Keratinocyte (primary cell): ENCODE measurements at regions not wholly inside any gene's neighbourhood (a gene's known extent, or its start where the extent isn't known, plus 50 kb on each side); places are given as distances from the start of the nearest gene placed in this dataset.

Experiments
- DNase-seq: peaks from one replicate; pipeline ENCODE4 v3.0.0-alpha.2; 2011; ENCODE audit warnings: low read depth, missing footprints, low spot score
- FAIRE-seq: peaks from 2 replicates; lab custom pipeline; 2011; peaks lifted over from hg19 to GRCh38; lab: Jason Lieb, UNC
- H2AFZ ChIP-seq: 2 replicates; pipeline ENCODE4 v1.6.0; 2012; ENCODE audit warnings: low read length, control low read depth, inconsistent platforms; ENCODE audit not compliant: control insufficient read depth
- H3K27ac ChIP-seq: 2 replicates; pipeline ENCODE4 v1.5.1; 2011; ENCODE audit warnings: low read length; ENCODE audit not compliant: control insufficient read depth, insufficient read depth
- H3K27me3 ChIP-seq: 3 replicates; pipeline ENCODE4 v1.6.0; 2011; ENCODE audit warnings: low read length; ENCODE audit not compliant: control insufficient read depth, insufficient read depth; ENCODE audit errors: extremely low read depth
- H3K36me3 ChIP-seq, 2 experiments: 2 replicates in 1 of 2; 3 replicates in 1 of 2; pipeline ENCODE4 v1.5.1; 2011; ENCODE audit warnings: low read length in 2 of 2, mild to moderate bottlenecking in 1 of 2; ENCODE audit not compliant: control insufficient read depth in 2 of 2, insufficient read depth in 2 of 2; ENCODE audit errors: extremely low read depth in 1 of 2
- H3K4me1 ChIP-seq: 3 replicates; pipeline ENCODE4 v1.5.1; 2011; ENCODE audit warnings: low read length; ENCODE audit not compliant: control insufficient read depth, insufficient read depth; ENCODE audit errors: extremely low read depth
- H3K4me2 ChIP-seq: 3 replicates; pipeline ENCODE4 v1.6.0; 2011; ENCODE audit warnings: low read depth, low read length; ENCODE audit not compliant: control insufficient read depth, insufficient read depth; ENCODE audit errors: extremely low read depth
- H3K4me3 ChIP-seq, 3 experiments: fragments of 200-600 bp in 1 of 3; sonication (generic) in 1 of 3; 2 replicates in 2 of 3; 3 replicates in 1 of 3; pipeline ENCODE4 v1.5.1; 2011 to 2016; ENCODE audit warnings: low read length in 3 of 3, mild to moderate bottlenecking in 3 of 3, control low read depth in 2 of 3, inconsistent platforms in 1 of 3, low read depth in 1 of 3, mixed read lengths in 1 of 3, mixed run types in 1 of 3, moderate library complexity in 1 of 3; ENCODE audit not compliant: control insufficient read depth in 2 of 3, insufficient read depth in 2 of 3; ENCODE audit errors: extremely low read depth in 1 of 3
- H3K79me2 ChIP-seq: 2 replicates; pipeline ENCODE4 v1.6.0; 2012; ENCODE audit warnings: low read length; ENCODE audit not compliant: control insufficient read depth, insufficient read depth
- H3K9ac ChIP-seq: 3 replicates; pipeline ENCODE4 v1.6.0; 2011; ENCODE audit warnings: low read length; ENCODE audit not compliant: control insufficient read depth, insufficient read depth; ENCODE audit errors: extremely low read depth
- H3K9me1 ChIP-seq: 3 replicates; pipeline ENCODE4 v1.6.0; 2011; ENCODE audit warnings: low read length; ENCODE audit not compliant: control insufficient read depth, insufficient read depth; ENCODE audit errors: extremely low read depth
- H3K9me3 ChIP-seq: 2 replicates; pipeline ENCODE4 v1.5.1; 2012; ENCODE audit warnings: low read depth, low read length; ENCODE audit not compliant: control insufficient read depth
- H4K20me1 ChIP-seq: 3 replicates; pipeline ENCODE4 v1.6.0; 2011; ENCODE audit warnings: low read length; ENCODE audit not compliant: control insufficient read depth, insufficient read depth; ENCODE audit errors: extremely low read depth
- EZH2 ChIP-seq: IDR thresholded peaks from one replicate; pipeline ENCODE4 v1.6.1; 2012; ENCODE audit warnings: inconsistent platforms, mild to moderate bottlenecking, low read length, moderate library complexity
- dilution Hi-C: fragments of 300-500 bp; cut with MboI; formaldehyde crosslinking; loops from one replicate; pipeline ENCODE4 v1.7.0; 2020; ENCODE audit warnings: low sequenced_read_pairs; ENCODE audit not compliant: extremely low pct_ligation_motif_present
- TF ChIP-seq, protein P1 (sequence below), 3 experiments: IDR thresholded peaks in 1 of 3; conservative IDR thresholded peaks in 1 of 3; optimal IDR thresholded peaks in 1 of 3; 2 replicates in 2 of 3; 3 replicates in 1 of 3; pipeline versions ENCODE3 to v1.5.1; 2011; ENCODE audit warnings: low read length in 3 of 3, mild to moderate bottlenecking in 3 of 3, moderate library complexity in 2 of 3, control low read depth in 1 of 3, inconsistent platforms in 1 of 3; ENCODE audit not compliant: insufficient read depth in 2 of 3; ENCODE audit errors: extremely low read depth in 1 of 3

DNA sequence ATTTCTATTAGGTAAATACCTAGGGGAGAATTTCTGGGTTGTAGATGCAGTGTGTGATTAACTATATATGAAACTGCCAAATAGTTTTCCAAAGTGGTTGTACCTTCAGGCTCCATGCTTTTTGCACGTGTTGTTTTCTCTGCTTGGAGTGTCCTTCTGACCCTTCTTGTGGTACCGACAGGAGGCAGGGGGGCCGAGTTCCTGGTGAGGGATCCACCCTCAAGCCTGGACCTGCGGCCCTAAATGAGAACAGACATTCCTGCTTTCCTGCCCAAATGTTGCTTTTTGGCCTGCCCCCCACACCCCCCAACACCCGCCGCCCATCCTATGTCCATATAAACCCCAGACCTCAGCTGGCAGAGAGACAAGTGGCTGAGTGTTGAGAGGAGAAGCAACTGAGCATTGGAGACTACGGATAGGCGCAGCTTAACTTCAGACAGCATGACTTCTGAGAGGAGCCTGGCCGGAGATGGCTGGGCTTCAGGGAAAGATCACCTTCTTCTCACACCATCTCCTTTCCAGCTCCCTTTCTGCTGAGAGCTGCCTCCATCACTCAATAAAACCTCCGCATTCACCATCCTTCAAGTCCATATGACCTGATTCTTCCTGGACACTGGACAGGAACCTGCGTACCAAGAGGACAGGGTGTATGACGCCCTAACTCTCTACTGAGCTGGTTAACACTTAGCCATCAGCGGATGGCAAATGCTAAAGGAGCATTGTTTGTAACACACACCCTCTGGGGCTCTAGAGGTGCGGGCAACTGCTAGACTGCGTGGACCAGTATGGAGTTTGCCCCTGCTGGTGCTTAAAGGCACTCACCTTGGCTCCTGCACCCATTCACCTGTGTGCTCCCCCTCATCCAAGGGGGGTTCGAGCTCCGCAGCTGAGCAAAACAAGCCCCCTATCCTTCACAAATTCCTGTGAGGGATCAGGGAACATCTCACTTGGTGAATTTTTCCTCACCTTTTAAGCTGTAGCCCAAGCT lies 194.7 kb upstream of the FBXO33 start:
- no peaks in the 10 kb centered on the region for H3K79me2 ChIP-seq
- no peak overlapping the region for H3K4me3 ChIP-seq
- no peaks in the 10 kb centered on the region for H3K9me3 ChIP-seq
- H3K27ac ChIP-seq: no peak overlapping the region
- H3K36me3 ChIP-seq: no peaks in the 10 kb centered on the region
- H3K9me1 ChIP-seq: no peaks in the 10 kb centered on the region
- no peak overlapping the region for H3K9ac ChIP-seq
- no peak overlapping the region for H2AFZ ChIP-seq
- H3K4me2 ChIP-seq: no peak overlapping the region
- dilution Hi-C loops: no loop called here
- FAIRE-seq: no peak
- no peak for TF ChIP-seq EZH2
- TF ChIP-seq, protein P1, sequence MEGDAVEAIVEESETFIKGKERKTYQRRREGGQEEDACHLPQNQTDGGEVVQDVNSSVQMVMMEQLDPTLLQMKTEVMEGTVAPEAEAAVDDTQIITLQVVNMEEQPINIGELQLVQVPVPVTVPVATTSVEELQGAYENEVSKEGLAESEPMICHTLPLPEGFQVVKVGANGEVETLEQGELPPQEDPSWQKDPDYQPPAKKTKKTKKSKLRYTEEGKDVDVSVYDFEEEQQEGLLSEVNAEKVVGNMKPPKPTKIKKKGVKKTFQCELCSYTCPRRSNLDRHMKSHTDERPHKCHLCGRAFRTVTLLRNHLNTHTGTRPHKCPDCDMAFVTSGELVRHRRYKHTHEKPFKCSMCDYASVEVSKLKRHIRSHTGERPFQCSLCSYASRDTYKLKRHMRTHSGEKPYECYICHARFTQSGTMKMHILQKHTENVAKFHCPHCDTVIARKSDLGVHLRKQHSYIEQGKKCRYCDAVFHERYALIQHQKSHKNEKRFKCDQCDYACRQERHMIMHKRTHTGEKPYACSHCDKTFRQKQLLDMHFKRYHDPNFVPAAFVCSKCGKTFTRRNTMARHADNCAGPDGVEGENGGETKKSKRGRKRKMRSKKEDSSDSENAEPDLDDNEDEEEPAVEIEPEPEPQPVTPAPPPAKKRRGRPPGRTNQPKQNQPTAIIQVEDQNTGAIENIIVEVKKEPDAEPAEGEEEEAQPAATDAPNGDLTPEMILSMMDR (optimal IDR thresholded peaks at IDR 0.05 in 1 of 3, IDR thresholded peaks at IDR 0.05 in 1 of 3, conservative IDR thresholded peaks at IDR 0.05 in 1 of 3; ENCODE audit: extremely low read depth in 1 of 3, insufficient read depth in 2 of 3, low read length in 3 of 3): no peak
- DNase-seq: no peak
- no peaks in the 10 kb centered on the region for H3K4me1 ChIP-seq
- no peaks in the 10 kb centered on the region for H4K20me1 ChIP-seq
- H3K27me3 ChIP-seq: no peaks in the 10 kb centered on the region

DNA sequence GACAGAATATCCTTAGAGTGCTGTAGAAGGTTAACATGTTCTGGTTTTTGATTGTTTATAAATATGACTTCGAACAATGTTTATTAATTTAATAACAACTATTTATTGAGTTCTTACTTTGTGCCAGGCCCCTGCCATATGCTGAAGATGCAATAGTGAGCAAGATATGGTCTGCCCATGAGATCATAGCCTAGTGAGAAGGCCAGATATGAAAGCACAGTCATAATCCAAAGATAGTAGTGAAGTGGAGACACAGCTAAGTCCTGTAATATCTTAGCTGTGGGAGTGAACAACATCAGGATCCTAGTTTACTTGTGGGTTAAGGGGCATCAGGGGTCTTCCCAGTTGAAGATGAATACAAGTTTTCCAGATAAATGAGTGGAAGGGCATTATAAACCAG lies 189.4 kb upstream of the FBXO33 start:
- no peaks in the 10 kb centered on the region for H3K27me3 ChIP-seq
- no peak for FAIRE-seq
- no peaks in the 10 kb centered on the region for H3K36me3 ChIP-seq

More for the DNA sequence above, 189.4 kb upstream of the FBXO33 start:
- H3K79me2 ChIP-seq: no peaks in the 10 kb centered on the region
- no peaks in the 10 kb centered on the region for H4K20me1 ChIP-seq
- H3K9me3 ChIP-seq: no peaks in the 10 kb centered on the region
- no peak overlapping the region for H3K9ac ChIP-seq
- no peak overlapping the region for H3K4me2 ChIP-seq
- TF ChIP-seq EZH2: no peak
- TF ChIP-seq, protein P1 (optimal IDR thresholded peaks at IDR 0.05 in 1 of 3, IDR thresholded peaks at IDR 0.05 in 1 of 3, conservative IDR thresholded peaks at IDR 0.05 in 1 of 3; ENCODE audit: extremely low read depth in 1 of 3, insufficient read depth in 2 of 3, low read length in 3 of 3): no peak
- no peaks in the 10 kb centered on the region for H3K4me1 ChIP-seq
- H2AFZ ChIP-seq: no peak overlapping the region
- no peak overlapping the region for H3K27ac ChIP-seq
- no peak for DNase-seq
- H3K9me1 ChIP-seq: no peaks in the 10 kb centered on the region
- dilution Hi-C loops: no loop called here
- H3K4me3 ChIP-seq: no peak overlapping the region
